HEK293T (cell line): ENCODE measurements at regions not wholly inside any gene's neighbourhood (a gene's known extent, or its start where the extent isn't known, plus 50 kb on each side); places are given as distances from the start of the nearest gene placed in this dataset.

Experiments used
- CTCF ChIA-PET: fragments of 350-600 bp; formaldehyde crosslinking; extraction: SDS; loops from one replicate; lab custom pipeline; 2021; ENCODE audit warnings: antibody characterized with exemption, inconsistent platforms; lab: Yijun Ruan, JAX
- POLR2A ChIA-PET: fragments of 350-600 bp; formaldehyde crosslinking; extraction: SDS; loops from one replicate; lab custom pipeline; 2020; ENCODE audit warnings: antibody characterized with exemption, inconsistent platforms; lab: Yijun Ruan, JAX
- DNase-seq: peaks from one replicate; pipeline ENCODE4 v3.0.0; 2012; ENCODE audit warnings: mixed read lengths; ENCODE audit errors: extremely low spot score
- ARNT ChIP-seq: fragments of 450-650 bp; IDR thresholded peaks from 2 replicates; pipeline ENCODE4 v1.6.1; 2017; ENCODE audit warnings: mild to moderate bottlenecking
- BHLHE40 ChIP-seq: fragments of 450-650 bp; IDR thresholded peaks from 2 replicates; pipeline ENCODE4 v1.6.1; 2016; ENCODE audit warnings: mild to moderate bottlenecking, moderate library complexity, borderline replicate concordance
- CTBP1 ChIP-seq: fragments of 450-650 bp; IDR thresholded peaks from 2 replicates; pipeline ENCODE4 v1.6.1; 2016; ENCODE audit warnings: borderline replicate concordance
- ELF4 ChIP-seq: fragments of 450-650 bp; IDR thresholded peaks from 2 replicates; pipeline ENCODE4 v1.6.1; 2017; ENCODE audit warnings: antibody characterized with exemption
- FOXA1 ChIP-seq: fragments of 450-650 bp; IDR thresholded peaks from 2 replicates; pipeline ENCODE4 v1.6.1; 2016; ENCODE audit warnings: mild to moderate bottlenecking
- FOXK2 ChIP-seq: fragments of 450-650 bp; IDR thresholded peaks from 2 replicates; pipeline ENCODE4 v1.6.1; 2016; ENCODE audit warnings: mild to moderate bottlenecking
- FOXM1 ChIP-seq: fragments of 450-650 bp; IDR thresholded peaks from 2 replicates; pipeline ENCODE4 v1.6.1; 2017; ENCODE audit warnings: mild to moderate bottlenecking, borderline replicate concordance
- HDGF ChIP-seq: fragments of 450-650 bp; IDR thresholded peaks from 2 replicates; pipeline ENCODE4 v1.6.1; 2017; ENCODE audit warnings: antibody characterized with exemption, borderline replicate concordance
- L3MBTL2 ChIP-seq: fragments of 450-650 bp; conservative IDR thresholded peaks from 2 replicates; pipeline ENCODE4 v1.6.1; 2016; ENCODE audit warnings: mild to moderate bottlenecking
- LEF1 ChIP-seq: fragments of 450-650 bp; IDR thresholded peaks from 2 replicates; pipeline ENCODE4 v1.6.1; 2017; ENCODE audit warnings: mild to moderate bottlenecking, borderline replicate concordance
- NFRKB ChIP-seq: fragments of 450-650 bp; IDR thresholded peaks from 2 replicates; pipeline ENCODE4 v1.6.1; 2016; ENCODE audit warnings: mild to moderate bottlenecking, moderate library complexity
- SP1 ChIP-seq: fragments of 450-650 bp; IDR thresholded peaks from 2 replicates; pipeline ENCODE4 v1.6.1; 2017
- SUZ12 ChIP-seq: fragments of 450-650 bp; IDR thresholded peaks from 2 replicates; pipeline ENCODE4 v1.6.1; 2016; ENCODE audit warnings: mild to moderate bottlenecking
- TARDBP ChIP-seq: fragments of 450-650 bp; IDR thresholded peaks from 2 replicates; pipeline ENCODE4 v1.6.1; 2016
- ZNF384 ChIP-seq: fragments of 450-650 bp; IDR thresholded peaks from 2 replicates; pipeline ENCODE4 v1.6.1; 2016
- TF ChIP-seq, protein P1 (sequence below): fragments of 450-650 bp; IDR thresholded peaks from 2 replicates; pipeline ENCODE4 v1.6.1; 2016

DNA sequence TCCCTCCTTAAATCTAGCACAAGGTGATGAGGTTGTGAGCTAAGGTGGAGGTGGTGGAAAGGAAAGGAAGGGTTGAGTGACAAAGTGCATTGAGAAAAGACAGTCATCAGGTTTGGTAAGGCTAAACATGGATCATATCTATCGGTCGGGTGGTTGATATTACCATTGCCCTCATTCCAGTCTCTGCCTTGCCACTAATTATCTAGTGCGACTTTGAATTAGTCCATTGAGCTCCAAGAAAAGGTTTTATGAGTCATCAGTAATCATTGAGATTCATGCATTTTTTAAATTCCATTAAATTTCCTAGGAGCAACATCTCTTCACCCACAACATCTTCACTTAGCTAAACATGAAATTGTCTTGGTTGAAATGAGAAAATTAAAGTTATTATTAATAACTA lies 68.9 kb upstream of the FRMD4A start:
- no peak for DNase-seq
- ChIA-PET POLR2A (no interaction called here), CTCF (no interaction called here)
- TF ChIP-seq, protein P1, sequence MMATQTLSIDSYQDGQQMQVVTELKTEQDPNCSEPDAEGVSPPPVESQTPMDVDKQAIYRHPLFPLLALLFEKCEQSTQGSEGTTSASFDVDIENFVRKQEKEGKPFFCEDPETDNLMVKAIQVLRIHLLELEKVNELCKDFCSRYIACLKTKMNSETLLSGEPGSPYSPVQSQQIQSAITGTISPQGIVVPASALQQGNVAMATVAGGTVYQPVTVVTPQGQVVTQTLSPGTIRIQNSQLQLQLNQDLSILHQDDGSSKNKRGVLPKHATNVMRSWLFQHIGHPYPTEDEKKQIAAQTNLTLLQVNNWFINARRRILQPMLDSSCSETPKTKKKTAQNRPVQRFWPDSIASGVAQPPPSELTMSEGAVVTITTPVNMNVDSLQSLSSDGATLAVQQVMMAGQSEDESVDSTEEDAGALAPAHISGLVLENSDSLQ, result no peak
- TF ChIP-seq ZNF384 (no peak), SUZ12 (no peak), ARNT (no peak), ELF4 (no peak), NFRKB (no peak), LEF1 (no peak), FOXA1 (no peak), BHLHE40 (no peak), FOXK2 (no peak), SP1 (no peak), CTBP1 (no peak), HDGF (no peak), TARDBP (no peak), L3MBTL2 (no peak), FOXM1 (no peak)

DNA sequence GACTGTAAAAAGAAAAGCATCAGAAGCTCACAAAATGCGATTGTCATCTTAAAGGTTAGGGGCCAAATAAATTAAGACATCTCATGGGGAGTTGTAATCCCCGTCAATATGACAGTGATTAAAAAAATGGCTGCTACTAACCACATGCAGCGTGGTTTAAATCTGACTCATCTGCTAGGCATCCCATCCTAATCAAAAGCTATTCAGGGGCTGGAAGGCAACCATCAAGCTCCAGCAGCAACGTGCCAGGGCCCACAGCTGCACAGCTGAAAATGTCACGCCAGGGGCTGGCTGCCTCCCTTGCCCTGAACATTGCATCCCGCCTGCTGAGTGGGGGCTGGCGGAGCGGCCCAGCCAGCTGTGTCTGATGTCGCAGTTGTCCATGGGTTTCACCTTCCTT lies 66.3 kb upstream of the FRMD4A start:
- POLR2A ChIA-PET, result no interaction called here
- TF ChIP-seq FOXM1 (no peak), NFRKB (no peak)
- DNase-seq, result no peak
- CTCF ChIA-PET, result interaction anchor here (1.3 kb wide), 1 partner anchor 23 kb away, joined by 3 read pairs; no protein-coding TSS in a partner anchor

DNA sequence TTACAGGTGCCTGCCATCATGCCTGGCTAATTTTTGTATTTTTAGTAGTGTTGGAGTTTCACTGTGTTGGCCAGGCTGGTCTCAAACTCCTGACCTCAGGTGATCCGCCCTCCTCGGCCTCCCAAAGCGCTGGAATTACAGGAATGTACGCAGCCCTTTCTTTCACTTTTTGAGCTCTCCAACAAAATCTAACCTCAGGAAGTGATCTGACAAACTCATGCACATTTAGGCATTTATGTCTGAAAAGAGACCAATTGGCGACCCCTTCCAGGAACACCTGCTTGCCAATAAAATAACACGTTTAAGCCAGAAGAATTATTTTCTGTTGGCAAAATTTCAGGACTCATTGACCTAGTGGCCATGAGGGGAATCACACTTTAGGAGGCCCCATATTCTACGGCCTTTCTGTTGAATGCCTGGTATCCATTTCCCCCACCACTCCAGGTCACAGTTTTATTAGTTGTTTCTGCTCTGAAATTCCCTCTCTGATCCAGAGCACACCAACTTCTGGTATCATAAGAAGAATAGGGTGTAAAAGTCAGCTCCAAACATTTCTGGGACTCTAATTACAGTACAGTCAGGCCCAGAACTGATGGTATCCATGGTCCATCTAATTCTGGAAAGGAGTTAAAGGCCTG lies 65.8 kb upstream of the FRMD4A start:
- TF ChIP-seq CTBP1, result no peak
- TF ChIP-seq LEF1, result no peak
- no peak for TF ChIP-seq TARDBP
- TF ChIP-seq NFRKB, result no peak
- TF ChIP-seq HDGF, result no peak
- no peak for TF ChIP-seq FOXK2
- TF ChIP-seq, protein P1, result no peak
- no peak for TF ChIP-seq L3MBTL2
- TF ChIP-seq ELF4, result no peak
- peak; percentile 46 for DNase-seq
- ChIA-PET CTCF (interaction anchor here (1.3 kb wide), 1 partner anchor 24 kb away, joined by 3 read pairs; no protein-coding TSS in a partner anchor), POLR2A (no interaction called here)

DNA sequence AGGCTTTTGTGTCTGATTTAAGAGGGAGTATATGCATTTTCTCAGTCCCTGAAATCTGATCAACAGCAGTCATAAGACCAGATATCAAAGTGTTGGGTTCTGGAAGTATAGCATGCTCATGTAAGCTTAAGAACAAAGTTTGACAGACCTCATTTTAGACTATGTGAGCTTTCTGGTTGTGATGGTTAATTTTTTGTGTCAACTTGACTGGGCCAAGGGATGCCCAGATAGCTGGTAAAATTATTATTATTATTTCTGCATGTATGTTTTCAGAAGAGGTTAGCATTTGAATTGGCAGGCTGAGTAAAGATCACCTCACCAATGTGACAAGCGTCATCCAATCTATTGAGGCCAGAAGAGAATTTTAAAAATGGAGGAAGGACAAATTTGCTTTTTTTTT lies 63.5 kb upstream of the FRMD4A start:
- no peak for DNase-seq
- ChIA-PET POLR2A (no interaction called here), CTCF (no interaction called here)
- TF ChIP-seq FOXM1 (no peak), SP1 (no peak), L3MBTL2 (no peak), BHLHE40 (no peak), FOXK2 (no peak), NFRKB (no peak), FOXA1 (no peak), CTBP1 (no peak), ZNF384 (no peak), ARNT (no peak), LEF1 (no peak), HDGF (no peak), TARDBP (no peak)

DNA sequence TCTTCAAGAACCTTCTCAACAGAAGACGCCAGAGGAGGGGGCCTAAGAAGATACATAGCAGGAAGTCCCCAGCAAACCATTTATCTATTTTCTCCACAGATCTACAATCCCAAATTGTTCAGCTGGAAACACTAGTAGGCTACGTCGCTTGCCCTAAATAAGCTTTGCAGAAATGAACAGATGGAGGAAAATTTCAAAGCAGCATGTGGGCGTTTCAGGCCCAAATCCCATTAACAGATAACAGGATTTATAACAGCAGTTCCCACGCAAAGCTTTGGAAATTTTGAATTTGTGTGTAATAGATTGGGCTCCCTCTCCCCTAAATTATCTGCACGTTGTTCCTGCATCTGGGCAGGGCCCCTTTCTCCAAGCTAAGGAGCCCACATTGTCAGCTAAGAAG lies 60.6 kb upstream of the FRMD4A start:
- no peak for DNase-seq
- CTCF ChIA-PET, result no interaction called here
- TF ChIP-seq CTBP1 (no peak), FOXK2 (no peak), FOXM1 (no peak), TARDBP (no peak), L3MBTL2 (no peak), NFRKB (no peak), LEF1 (no peak), ZNF384 (no peak), BHLHE40 (no peak), FOXA1 (no peak), ELF4 (no peak), SP1 (no peak), ARNT (no peak), SUZ12 (no peak), HDGF (no peak)
- TF ChIP-seq, protein P1, result no peak
- POLR2A ChIA-PET, result no interaction called here

DNA sequence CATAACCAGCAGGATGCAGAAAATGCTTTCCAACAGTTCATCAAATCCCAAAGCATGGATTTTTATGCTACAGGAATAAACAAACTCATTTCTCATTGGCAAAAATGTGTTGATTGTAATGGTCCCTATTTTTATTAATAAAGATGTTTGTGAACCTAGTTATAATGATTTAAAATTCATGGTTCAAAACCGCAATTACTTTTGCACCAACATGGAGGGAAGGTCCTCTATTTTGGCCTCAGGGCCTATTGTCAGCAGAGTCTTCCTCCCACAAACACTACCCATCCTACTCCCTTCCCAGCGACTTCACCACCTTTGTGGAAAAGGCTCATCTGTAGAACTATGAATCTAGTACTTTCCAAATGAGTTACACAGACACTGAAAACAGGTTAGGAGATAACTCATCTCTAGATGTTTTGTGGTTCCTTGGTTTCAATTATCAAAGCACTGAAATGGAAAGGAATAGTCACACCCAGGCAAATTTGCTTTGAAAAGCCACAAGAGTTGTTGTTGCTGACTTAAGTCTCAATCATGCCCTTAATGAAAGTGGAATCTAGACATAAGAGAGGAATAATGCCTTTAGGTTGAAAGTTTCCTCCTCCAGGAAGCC lies 59.4 kb upstream of the FRMD4A start:
- POLR2A ChIA-PET, result no interaction called here
- no peak for DNase-seq
- TF ChIP-seq ELF4 (peak; percentile 71), FOXM1 (no peak)
- CTCF ChIA-PET, result no interaction called here
